ENCODE measurements at regions not wholly inside any gene's neighbourhood (a gene's known extent, or its start where the extent isn't known, plus 50 kb on each side); places are given as distances from the start of the nearest gene placed in this dataset.

DNA sequence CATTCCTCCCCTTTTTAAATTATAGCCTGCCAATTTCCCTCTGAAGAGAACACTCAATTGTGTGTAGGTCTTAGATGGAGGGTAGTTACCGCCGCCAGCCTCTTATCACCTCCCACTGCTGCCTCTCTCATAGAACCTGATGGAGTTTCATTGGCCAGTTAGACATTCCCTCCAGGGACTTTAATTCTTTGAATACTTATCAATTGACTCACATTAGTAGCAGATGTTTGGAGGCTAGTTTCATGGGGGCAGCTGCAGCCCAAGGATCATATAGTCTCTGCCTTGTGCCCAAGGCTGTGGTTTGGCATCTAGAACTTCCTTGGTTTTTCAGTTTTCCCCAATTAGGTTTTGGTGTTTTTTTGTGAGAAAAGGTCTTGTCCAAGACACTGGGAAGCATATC lies 318.9 kb upstream of the HTR2A start (continued):
- TF ChIP-seq ZSCAN5A (tag by site-specific recombination; IDR thresholded peaks at IDR 0.05) (no peak), ZNF24 (tag by site-specific recombination; IDR thresholded peaks at IDR 0.05) (no peak), ZNF121 (tag by site-specific recombination; IDR thresholded peaks at IDR 0.05) (no peak), INSM2 (tag by site-specific recombination; IDR thresholded peaks at IDR 0.05) (no peak), ZNF600 (tag by site-specific recombination; IDR thresholded peaks at IDR 0.05) (no peak), ZNF248 (tag by site-specific recombination; IDR thresholded peaks at IDR 0.05) (no peak), ZNF239 (tag by site-specific recombination; IDR thresholded peaks at IDR 0.05) (no peak), ZNF514 (tag by site-specific recombination; IDR thresholded peaks at IDR 0.05) (no peak), ZNF19 (tag by site-specific recombination; IDR thresholded peaks at IDR 0.05; ENCODE audit: low read depth) (no peak), ZNF513 (tag by site-specific recombination; IDR thresholded peaks at IDR 0.05) (no peak)

DNA sequence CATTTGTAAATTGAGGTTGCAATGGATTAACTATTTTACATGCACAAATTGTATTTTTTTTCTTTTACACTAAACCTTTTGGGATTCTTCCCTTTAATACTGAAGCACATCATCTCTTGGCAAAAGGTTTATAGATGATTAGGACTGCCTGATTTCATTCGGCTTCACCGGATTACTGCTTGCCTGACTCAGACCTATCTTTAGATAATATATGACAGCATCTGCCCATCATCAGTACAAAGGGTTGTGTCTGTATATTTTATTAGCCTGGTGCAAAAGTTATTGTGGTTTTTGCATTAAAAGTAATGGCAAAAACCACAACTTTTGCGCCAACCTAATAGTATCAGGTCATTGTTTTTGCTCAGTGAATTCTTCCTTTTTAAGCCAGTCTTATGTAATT lies 316.2 kb upstream of the HTR2A start:
- H3K9me3 ChIP-seq (ENCODE audit: control insufficient read depth, insufficient read depth, low read depth, low read length), result no peaks in the 10 kb centered on the region
- CTCF ChIA-PET, result no interaction called here
- H3K4me1 ChIP-seq (ENCODE audit: control insufficient read depth, insufficient read depth, low read length), result 0 out of 2 replicates have a peak, but pooled peaks cover 4% of the 10 kb centered on the region
- no peak overlapping the region for H3K4me3 ChIP-seq (ENCODE audit: low read depth, low read length)
- POLR2A ChIA-PET, result no interaction called here
- no peaks in the 10 kb centered on the region for H3K36me3 ChIP-seq (ENCODE audit: control insufficient read depth in 2 of 2, insufficient read depth in 1 of 2, low read length in 2 of 2)
- H3K27ac ChIP-seq (ENCODE audit: extremely low read depth, low read depth, low read length), result no peak overlapping the region
- TF ChIP-seq ZNF629 (tag by site-specific recombination; IDR thresholded peaks at IDR 0.05), result no peak
- no peak for TF ChIP-seq ZNF146 (tag by site-specific recombination; IDR thresholded peaks at IDR 0.05)
- TF ChIP-seq ZBTB21 (tag by site-specific recombination; IDR thresholded peaks at IDR 0.05), result no peak
- TF ChIP-seq ZNF548 (tag by site-specific recombination; IDR thresholded peaks at IDR 0.05), result no peak
- TF ChIP-seq, protein P1, sequence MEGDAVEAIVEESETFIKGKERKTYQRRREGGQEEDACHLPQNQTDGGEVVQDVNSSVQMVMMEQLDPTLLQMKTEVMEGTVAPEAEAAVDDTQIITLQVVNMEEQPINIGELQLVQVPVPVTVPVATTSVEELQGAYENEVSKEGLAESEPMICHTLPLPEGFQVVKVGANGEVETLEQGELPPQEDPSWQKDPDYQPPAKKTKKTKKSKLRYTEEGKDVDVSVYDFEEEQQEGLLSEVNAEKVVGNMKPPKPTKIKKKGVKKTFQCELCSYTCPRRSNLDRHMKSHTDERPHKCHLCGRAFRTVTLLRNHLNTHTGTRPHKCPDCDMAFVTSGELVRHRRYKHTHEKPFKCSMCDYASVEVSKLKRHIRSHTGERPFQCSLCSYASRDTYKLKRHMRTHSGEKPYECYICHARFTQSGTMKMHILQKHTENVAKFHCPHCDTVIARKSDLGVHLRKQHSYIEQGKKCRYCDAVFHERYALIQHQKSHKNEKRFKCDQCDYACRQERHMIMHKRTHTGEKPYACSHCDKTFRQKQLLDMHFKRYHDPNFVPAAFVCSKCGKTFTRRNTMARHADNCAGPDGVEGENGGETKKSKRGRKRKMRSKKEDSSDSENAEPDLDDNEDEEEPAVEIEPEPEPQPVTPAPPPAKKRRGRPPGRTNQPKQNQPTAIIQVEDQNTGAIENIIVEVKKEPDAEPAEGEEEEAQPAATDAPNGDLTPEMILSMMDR (tag by site-specific recombination; IDR thresholded peaks at IDR 0.05), result no peak
- TF ChIP-seq ZNF274 (IDR thresholded peaks at IDR 0.05; ENCODE audit: low read length), result no peak
- TF ChIP-seq ZNF274 (tag by site-specific recombination; IDR thresholded peaks at IDR 0.05; ENCODE audit: borderline replicate concordance), result no peak
- no peak for TF ChIP-seq ZNF292 (tag by site-specific recombination; IDR thresholded peaks at IDR 0.05; ENCODE audit: borderline replicate concordance, low read depth)

DNA sequence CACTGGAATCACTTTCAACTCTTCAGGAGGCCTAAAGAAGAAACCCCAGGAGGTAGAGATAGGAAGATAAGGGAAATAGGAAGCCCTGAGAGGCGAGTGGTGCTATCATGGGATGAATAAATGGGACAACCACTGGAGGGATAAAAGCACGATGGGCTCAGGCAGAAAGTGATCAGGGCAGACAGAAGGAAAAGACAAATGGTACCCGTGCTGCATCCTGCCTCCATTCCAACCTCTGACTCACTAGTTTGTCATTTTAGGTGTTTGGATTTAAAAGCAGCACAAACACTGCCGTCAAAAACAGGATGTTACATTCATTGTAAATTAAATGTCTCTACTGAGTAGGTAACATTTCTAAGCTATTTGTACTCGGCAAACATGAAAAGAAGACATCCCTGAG lies 314.3 kb upstream of the HTR2A start:
- CTCF ChIA-PET, result no interaction called here
- TF ChIP-seq, protein P2, sequence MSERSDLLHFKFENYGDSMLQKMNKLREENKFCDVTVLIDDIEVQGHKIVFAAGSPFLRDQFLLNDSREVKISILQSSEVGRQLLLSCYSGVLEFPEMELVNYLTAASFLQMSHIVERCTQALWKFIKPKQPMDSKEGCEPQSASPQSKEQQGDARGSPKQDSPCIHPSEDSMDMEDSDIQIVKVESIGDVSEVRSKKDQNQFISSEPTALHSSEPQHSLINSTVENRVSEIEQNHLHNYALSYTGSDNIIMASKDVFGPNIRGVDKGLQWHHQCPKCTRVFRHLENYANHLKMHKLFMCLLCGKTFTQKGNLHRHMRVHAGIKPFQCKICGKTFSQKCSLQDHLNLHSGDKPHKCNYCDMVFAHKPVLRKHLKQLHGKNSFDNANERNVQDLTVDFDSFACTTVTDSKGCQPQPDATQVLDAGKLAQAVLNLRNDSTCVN (tag by site-specific recombination; optimal IDR thresholded peaks at IDR 0.05), result no peak
- TF ChIP-seq ZEB2 (tag by site-specific recombination; IDR thresholded peaks at IDR 0.05), result no peak
- no peak for TF ChIP-seq ZNF175 (tag by site-specific recombination; IDR thresholded peaks at IDR 0.05)
- TF ChIP-seq ZNF747 (tag by site-specific recombination; IDR thresholded peaks at IDR 0.05), result no peak
- no peak for TF ChIP-seq ZNF23 (tag by site-specific recombination; IDR thresholded peaks at IDR 0.05; ENCODE audit: borderline replicate concordance)
- TF ChIP-seq SP2 (tag by site-specific recombination; IDR thresholded peaks at IDR 0.05), result no peak
- no peak for TF ChIP-seq ZNF76 (tag by site-specific recombination; IDR thresholded peaks at IDR 0.05; ENCODE audit: borderline replicate concordance, low read depth)
- TF ChIP-seq ZNF610 (tag by site-specific recombination; IDR thresholded peaks at IDR 0.05; ENCODE audit: borderline replicate concordance), result no peak
- no peak for TF ChIP-seq ZNF48 (tag by site-specific recombination; IDR thresholded peaks at IDR 0.05)
- no peak for TF ChIP-seq ZNF776 (tag by site-specific recombination; IDR thresholded peaks at IDR 0.05; ENCODE audit: borderline replicate concordance)
- no peak for TF ChIP-seq ZNF335 (tag by site-specific recombination; conservative IDR thresholded peaks at IDR 0.05)

More for the DNA sequence above, 314.3 kb upstream of the HTR2A start:
- no peak overlapping the region for H3K27ac ChIP-seq (ENCODE audit: extremely low read depth, low read depth, low read length)
- H3K36me3 ChIP-seq (ENCODE audit: control insufficient read depth in 2 of 2, insufficient read depth in 1 of 2, low read length in 2 of 2), result no peaks in the 10 kb centered on the region
- no peak overlapping the region for H3K4me3 ChIP-seq (ENCODE audit: low read depth, low read length)
- no peaks in the 10 kb centered on the region for H3K9me3 ChIP-seq (ENCODE audit: control insufficient read depth, insufficient read depth, low read depth, low read length)
- 0 out of 2 replicates have a peak, but pooled peaks cover 4% of the 10 kb centered on the region for H3K4me1 ChIP-seq (ENCODE audit: control insufficient read depth, insufficient read depth, low read length)
- POLR2A ChIA-PET, result no interaction called here
